GM19452 (cell line): ENCODE measurements at regions not wholly inside any gene's neighbourhood (a gene's known extent, or its start where the extent isn't known, plus 50 kb on each side); places are given as distances from the start of the nearest gene placed in this dataset.
"Not testable (repeated sequence)": the region's sequence is repeated elsewhere in the genome, so short reads cannot be mapped to it uniquely, and the experiment has no call there.

Experiments
- ATAC-seq: cut with Tn5 transposase; IDR thresholded peaks from one replicate; pipeline ENCODE4 v1.9.1; 2021; ENCODE audit not compliant: unreplicated experiment

DNA sequence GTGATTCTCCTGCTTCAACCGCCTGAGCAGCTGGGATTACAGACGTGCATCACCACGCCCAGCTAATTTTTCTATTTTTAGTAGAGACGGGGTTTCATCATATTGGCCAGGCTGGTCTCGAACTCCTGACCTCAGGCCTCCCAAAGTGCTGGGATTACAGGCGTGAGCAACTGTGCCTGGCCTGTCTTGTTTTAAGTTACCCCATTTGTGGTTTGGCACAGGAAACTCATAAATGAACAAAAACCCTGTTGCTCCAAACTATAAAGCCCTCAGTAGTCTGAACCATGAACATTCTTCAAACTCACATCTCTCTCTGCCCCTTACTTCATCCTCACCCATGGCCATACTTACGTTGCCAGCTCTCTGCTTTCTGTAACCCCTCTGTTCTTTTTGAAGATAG is 61.7 kb downstream of the RHOU start:
- ATAC-seq: not testable (repeated sequence)

DNA sequence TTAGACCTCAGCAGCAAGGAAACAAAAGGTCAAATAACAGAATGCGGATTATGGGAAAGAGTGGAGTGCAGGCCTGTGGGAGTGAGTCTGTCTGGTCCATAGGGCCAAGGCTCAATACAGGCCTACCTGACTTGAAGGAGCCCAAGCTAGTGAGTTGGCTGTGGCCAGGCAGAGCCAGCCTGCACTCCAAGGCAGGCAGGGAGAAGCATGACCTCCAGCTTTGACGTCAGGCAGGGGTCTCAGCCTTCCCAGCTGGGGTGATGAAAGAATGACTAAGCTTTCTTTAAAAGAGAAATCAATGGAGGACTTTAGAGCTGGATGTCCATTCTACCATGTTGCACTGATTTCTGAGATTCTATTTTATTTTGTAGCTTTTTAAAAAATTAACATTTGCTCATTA is 62.8 kb downstream of the RHOU start:
- ATAC-seq: no peak

- no peak for ATAC-seq
Observed at GRCh38 chr1:228798548-228798947, 63.3 kb downstream of the RHOU start.

DNA sequence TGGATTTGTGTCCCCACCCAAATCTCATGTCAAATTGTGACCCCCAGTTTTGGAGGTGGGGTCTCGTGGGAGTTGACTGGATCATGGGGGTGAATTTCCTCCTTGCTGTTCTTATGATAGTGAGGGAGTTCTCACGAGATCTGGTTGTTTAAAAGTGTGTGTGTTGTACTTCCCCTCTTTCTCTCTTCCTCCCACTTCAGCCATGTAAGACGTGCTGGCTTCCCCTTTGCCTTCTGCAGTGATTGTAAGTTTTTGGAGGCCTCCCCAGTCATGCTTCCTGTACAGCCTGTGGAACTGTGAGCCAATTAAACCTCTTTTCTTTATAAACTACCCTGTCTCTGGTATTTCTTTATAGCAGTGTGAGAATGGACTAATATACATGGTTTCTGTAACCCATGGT is 64.6 kb downstream of the RHOU start:
- no peak for ATAC-seq

DNA sequence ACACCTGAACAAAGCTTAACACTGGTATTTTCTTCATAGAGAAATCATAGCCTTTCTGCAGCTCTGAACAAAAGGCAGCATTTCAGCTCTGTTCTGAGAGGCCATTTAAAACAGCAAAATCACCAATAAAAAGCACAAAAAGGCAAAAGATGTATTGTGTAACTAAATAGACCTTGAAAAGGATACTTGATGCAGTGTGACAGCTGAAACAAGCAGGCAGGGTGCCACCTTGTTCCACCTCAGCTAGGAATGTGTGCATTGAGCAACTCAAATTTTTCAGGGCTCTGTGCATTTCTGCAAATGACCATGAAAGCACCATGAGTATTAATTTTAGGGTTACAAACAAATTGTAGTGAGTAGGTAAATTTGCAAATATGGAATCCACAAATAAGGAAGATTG is 65.8 kb downstream of the RHOU start:
- no peak for ATAC-seq

DNA sequence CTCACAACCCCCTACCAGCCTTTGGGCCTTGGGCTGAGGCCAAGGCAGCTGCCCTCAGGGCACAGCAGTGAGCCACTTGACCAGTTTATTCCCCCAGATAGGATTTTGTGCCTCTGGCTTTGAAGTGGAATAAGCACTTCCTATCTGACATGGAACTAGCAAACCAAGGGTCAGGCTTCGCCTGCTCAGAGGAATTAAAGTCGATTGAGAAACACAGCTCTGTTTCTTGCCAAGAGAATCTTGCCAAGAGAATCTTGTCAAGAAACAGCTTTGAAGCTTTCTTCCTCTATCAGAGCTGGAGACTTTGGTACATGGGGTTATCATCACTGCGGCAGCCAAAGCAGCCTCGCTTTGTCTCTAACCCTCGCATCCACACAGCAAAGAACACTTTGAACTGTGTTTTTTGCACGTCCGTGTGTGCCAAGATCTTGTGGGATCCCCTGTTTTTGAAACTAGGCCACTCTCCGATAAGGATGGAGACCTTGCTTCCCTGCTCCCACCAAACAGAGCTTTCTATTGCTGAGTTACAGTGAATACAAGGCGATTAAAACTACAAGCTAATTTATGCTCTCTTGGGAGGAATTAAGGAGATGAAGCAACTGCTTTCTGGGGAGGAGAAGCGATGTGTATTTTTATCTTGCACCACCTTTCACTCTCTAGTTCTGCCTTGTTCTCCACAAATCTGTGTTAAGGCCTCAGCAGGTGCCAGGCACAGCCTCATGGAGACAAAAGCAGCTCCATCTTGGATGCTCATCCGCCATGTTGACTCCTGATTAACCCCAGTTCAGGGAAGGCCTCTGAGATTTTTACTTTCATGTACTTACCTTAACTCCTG is 67.3 kb downstream of the RHOU start:
- ATAC-seq: no peak

DNA sequence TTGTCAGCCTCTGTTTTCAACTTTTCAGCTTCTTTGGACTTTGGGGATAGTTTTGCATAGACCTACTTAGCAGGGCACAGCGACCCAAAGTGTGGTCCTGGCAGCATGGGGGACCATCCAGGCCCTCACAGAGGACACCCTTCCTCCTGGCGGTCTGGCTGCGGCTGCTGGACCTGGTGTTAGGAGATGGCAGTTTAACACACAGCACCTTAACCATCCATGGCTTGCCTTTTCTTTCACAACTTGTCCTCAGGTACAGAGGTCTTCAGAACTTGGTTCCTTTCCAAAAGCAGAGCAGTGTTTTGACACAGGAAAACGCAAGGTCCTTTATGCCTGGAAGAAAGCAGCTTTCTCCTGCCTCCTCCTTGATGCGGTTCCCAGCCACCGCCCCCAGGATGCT is 68.1 kb downstream of the RHOU start:
- ATAC-seq: no peak

- no peak for ATAC-seq
Observed at GRCh38 chr1:228804173-228804572, 68.9 kb downstream of the RHOU start.

DNA sequence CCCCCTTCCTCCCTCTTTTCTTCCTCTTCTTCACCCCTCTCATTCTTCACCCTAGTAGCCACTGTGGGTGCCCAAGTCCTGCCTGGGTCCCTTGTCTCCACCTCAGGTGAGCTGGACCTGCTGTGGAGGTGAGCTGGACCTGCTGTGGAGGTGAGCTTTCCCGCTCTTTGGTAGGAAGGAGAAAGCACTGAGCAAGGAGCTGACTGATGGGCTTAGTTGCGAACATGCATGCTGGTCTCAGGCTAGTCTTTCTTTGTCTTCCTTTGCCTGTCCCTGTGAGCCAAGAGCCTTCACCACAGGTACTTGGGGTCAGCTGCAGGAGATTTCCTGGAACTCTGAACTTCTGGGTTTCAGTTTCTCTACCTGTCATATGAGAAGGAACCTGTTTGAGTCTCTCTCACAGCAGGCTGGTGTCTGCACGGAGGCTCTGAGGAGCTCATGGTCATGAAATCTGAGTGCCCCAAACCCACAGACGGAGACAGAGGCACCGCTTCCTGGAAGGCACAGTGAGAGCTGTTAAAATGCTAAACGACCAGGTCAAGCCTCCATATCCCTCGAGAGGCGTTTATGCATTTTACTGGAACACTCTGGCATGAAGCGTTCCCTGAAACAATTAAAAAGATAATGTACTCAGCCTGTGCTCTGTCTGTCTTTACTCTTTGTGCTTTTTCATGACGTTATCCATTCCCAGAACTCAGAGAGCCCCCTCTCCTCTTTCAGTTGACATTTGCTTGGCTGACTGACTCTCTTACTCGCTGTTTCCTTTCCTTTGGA is 69.5 kb downstream of the RHOU start:
- ATAC-seq: no peak

GRCh38 chr1:228807904-228808605 is 72.8 kb downstream of the RHOU start:
- ATAC-seq: no peak

DNA sequence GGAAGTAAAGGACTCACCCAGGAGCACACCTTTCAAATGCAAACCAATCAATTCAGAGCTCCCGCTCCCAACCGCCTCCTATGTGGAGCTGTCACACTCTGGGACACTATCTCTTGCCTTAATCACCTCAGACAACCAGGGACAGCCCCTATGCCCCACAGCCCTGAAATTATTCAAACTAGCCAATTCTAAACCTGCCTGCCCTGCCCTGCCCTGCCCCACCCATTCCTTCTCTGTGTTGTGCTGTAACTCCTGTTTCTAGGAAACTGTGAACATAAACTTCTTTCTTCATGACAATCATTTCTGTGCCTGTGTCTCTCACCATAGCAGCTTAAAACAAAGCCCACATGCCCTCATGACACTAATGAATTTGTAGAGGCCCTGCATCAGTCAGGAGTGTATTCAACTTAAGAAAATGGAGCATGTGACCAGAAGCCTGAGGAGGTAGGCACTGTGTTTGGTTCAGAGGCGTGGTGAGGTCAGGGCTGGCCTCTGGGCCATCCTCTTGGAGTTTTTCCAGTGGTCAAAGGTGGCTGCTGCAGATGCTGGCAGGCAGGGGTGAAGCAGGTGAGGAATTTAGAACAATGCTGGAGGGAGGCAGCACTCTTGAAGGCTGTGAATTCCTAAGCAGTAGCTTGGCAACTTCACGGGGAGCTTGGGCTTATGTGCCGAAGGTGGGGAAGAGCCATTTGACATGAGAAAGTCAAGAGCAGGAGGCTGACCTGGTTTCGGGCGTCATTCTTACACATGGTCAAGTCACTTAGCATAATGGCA is 74.5 kb downstream of the RHOU start:
- no peak for ATAC-seq

DNA sequence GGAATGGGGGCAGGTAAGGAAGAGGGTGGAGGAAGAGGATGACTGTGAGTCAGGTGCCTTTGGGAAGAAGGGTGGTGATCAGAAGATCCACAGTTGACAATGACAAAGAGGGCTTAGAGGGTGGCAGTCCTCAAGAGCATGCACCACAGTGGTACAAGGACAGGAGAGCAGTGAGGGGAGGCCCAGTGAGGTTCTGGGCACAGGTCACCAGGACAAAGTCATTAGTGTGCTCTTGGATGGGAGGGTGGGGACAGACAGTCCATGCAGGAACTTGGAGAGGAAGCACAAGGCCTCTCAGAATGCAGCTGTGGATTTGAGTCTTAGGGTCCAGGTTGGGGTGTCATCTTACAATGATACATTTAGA is 75.1 kb downstream of the RHOU start:
- ATAC-seq: no peak

- peak; percentile 71 for ATAC-seq
Observed at GRCh38 chr1:228810878-228811711, 75.8 kb downstream of the RHOU start.

- no peak for ATAC-seq
Observed at GRCh38 chr1:228811712-228812305, 76.5 kb downstream of the RHOU start.

DNA sequence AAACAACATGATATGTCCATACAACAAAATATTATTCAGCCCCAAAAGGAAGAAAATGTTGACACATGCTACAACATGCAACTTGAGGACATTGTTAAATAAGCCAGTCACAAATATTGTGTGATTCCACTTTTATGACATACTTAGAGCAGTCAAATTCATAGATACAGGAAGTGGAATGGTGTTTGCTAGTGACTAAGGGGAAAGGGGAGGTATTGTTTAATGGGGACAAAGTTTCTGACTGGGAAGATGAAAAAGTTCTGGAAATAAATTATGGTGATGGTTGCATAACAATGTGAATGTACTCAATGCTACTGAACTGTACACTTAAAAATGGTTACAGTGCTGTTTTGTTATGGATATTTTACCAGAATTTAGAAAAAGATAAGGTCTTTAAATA is 77.7 kb downstream of the RHOU start:
- no peak for ATAC-seq

DNA sequence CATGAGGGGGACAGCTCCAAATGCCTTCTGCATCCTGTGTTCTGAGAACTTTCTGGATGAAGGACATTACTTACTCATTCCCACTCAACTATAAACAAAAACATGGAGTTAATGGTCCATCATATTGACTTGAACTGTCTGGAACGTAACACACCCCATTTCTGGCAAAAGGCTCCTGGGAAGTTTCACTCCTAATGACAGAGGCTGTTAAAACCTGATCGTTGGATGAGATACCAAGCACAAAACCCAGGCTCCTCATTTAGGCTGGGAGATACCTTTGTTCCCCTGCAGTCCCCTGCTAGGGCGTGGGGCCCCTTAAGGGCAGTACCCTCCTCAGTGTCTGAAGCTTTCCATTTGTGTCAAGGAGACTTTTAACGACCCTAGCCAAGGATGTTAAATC is 78.9 kb downstream of the RHOU start:
- no peak for ATAC-seq

- no peak for ATAC-seq
Observed at GRCh38 chr1:228818296-228818695, 83.0 kb downstream of the RHOU start.

DNA sequence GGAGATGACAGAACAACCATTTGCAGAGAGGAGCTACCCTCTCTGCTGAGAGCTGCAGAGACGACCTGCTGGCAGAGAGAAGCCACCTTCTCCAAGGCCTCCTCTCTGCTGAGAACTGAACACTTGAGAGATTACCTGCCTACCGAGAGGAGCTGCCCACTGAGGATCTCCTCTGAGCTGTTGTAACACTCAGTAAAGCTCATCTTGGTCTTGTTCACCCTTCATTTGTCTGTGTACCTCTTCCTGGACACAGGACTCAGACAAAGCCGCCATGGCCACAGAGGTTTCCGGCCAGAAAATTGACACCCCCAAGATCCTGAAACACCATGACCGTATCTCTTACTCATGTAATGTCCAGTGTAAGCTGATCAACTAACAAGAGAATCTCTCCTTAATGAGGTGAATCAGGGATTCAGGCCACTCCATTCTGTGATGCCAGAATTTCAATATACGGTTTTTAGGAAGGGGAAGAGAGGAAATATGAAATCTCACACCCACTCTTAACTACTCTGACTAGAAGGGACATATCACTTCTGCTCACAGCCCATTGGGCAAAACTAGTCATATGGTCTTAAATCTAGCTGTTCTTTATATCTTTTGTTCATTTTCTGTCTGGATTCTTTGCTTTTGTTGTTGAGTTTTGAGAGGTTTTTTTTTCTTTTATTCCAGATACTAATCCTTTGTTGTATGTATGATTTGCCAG is 83.8 kb downstream of the RHOU start:
- no peak for ATAC-seq

DNA sequence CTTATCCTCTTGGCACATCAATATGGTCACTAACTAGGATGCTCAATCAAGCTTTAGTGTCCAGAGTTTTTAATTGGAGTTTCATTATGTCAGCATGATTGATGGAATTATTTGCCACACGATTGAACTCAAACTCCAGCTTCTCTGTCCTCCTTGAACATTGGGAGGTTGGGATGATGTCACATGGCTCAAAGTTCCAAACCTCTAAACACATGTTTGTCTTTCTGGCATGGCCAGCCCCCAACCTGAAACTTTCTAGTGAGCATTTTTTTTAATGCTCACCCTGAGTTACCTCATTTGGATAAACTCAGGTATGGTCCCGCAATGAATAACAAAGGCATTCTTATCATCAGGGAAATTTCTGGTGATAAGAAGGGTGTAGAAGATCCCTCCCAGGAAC is 86.0 kb downstream of the RHOU start:
- no peak for ATAC-seq
